Panc1 (cell line): ENCODE measurements at regions not wholly inside any gene's neighbourhood (a gene's known extent, or its start where the extent isn't known, plus 50 kb on each side); places are given as distances from the start of the nearest gene placed in this dataset.

Source experiments
- CTCF ChIP-seq: fragments of 450-650 bp; IDR thresholded peaks from 2 replicates; pipeline ENCODE4 v1.5.1; 2017; ENCODE audit warnings: mild to moderate bottlenecking
- POLR2AphosphoS5 ChIP-seq: IDR thresholded peaks from 2 replicates; pipeline ENCODE4 v1.6.1; 2012; ENCODE audit warnings: mild to moderate bottlenecking, low read depth, low read length, moderate library complexity
- REST ChIP-seq, 2 experiments: IDR thresholded peaks; 2 replicates each; pipeline ENCODE4 v1.6.1; 2011 to 2012; ENCODE audit warnings: low read depth in 2 of 2, control low read depth in 1 of 2, low read length in 1 of 2, mild to moderate bottlenecking in 1 of 2, moderate library complexity in 1 of 2; ENCODE audit not compliant: insufficient read depth in 1 of 2
- SIN3A ChIP-seq: IDR thresholded peaks from 2 replicates; pipeline ENCODE4 v1.6.1; 2012; ENCODE audit warnings: low read depth, mild to moderate bottlenecking, low read length, moderate library complexity, borderline replicate concordance; ENCODE audit not compliant: insufficient read depth

GRCh38 chr5:160479220-160479619 is 57.6 kb downstream of the PTTG1 start:
- TF ChIP-seq CTCF (no peak), POLR2AphosphoS5 (no peak), SIN3A (no peak), REST (IDR thresholded peaks at IDR 0.05; ENCODE audit: insufficient read depth in 1 of 2, low read depth in 2 of 2, low read length in 1 of 2) (no peak)
